ENCODE measurements at regions not wholly inside any gene's neighbourhood (a gene's known extent, or its start where the extent isn't known, plus 50 kb on each side); places are given as distances from the start of the nearest gene placed in this dataset.

DNA sequence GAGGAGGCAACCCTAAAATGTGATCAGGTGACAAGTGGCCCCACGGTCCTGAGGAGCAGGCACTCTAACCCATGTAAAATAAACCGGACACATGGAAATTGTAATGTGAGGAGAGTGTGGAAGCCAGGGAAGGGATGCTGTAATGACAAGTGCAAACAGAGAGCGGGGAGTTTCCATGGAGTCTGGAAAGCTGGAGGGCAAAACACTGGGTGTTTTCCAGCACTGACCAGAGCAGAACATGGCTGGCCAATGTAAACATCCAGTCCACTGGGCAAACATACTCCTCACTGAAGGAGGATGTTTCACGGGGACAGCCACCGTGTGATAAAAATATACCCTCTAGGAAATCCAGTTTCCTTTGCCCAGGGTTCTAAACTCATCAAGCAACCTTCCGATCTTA lies 219.0 kb upstream of the JARID2 start:
- TF ChIP-seq, protein P1, sequence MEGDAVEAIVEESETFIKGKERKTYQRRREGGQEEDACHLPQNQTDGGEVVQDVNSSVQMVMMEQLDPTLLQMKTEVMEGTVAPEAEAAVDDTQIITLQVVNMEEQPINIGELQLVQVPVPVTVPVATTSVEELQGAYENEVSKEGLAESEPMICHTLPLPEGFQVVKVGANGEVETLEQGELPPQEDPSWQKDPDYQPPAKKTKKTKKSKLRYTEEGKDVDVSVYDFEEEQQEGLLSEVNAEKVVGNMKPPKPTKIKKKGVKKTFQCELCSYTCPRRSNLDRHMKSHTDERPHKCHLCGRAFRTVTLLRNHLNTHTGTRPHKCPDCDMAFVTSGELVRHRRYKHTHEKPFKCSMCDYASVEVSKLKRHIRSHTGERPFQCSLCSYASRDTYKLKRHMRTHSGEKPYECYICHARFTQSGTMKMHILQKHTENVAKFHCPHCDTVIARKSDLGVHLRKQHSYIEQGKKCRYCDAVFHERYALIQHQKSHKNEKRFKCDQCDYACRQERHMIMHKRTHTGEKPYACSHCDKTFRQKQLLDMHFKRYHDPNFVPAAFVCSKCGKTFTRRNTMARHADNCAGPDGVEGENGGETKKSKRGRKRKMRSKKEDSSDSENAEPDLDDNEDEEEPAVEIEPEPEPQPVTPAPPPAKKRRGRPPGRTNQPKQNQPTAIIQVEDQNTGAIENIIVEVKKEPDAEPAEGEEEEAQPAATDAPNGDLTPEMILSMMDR (IDR thresholded peaks at IDR 0.05) = no peak
- no peak for TF ChIP-seq POLR2A (IDR thresholded peaks at IDR 0.05)

Data from sigmoid colon (tissue), 3 donors.